Heart left ventricle (tissue), 13 donors: ENCODE measurements at regions not wholly inside any gene's neighbourhood (a gene's known extent, or its start where the extent isn't known, plus 50 kb on each side); places are given as distances from the start of the nearest gene placed in this dataset.

Experiments used
- POLR2A ChIP-seq, 2 donors: fragments of 450-650 bp; IDR thresholded peaks; one replicate each; pipeline ENCODE4 v1.6.1; 2017; ENCODE audit warnings: antibody characterized with exemption in 2 of 2, mild to moderate bottlenecking in 2 of 2, moderate library complexity in 2 of 2
- TF ChIP-seq, protein P1 (sequence below), 12 donors: fragments of 200-600 bp; sonication (generic) in 4 of 12; IDR thresholded peaks; one replicate each; pipeline versions ENCODE4 v1.5.0 to v1.8.0; 2018 to 2022; ENCODE audit warnings: antibody characterized with exemption in 12 of 12, mild to moderate bottlenecking in 5 of 12
- donor health status: ischemic (EF 13 %, LVEDD 7.1; RV severe dilation, severe dysfunction).
- donor health status: DM: no; HTN: yes; CAD: no.
- donor health status: DM: no; HTN: no; CAD: no.
- donor health status: ischemic (EF 25% LVEDD 6.9; RV normal size, moderate dysfunction).
- donor health status: ischemic (EF 25% LVEDD 5.7; RV mildly dilated, moderate dysfunction).
- donor health status: ischemic (EF 35%, LVEDD 5.7; RV mildly dilated, moderate dysfunction).
- donor health status: nonischemic (EF 11% LVEDD 7.7; RV severe dilation, severe dysfunction).
- donor health status: DM: yes; HTN: yes; CAD: no.
- donor health status: PGD.
- donor health status: ischemic (EF 29% LVEDD 5.4; RV normal size, mild dysfunction).
- donor health status: nonischemic (EF 23%, LVEDD 6.1; RV moderate dilation, normal function).

GRCh38 chr20:60363698-60364097 lies 405.5 kb downstream of the CDH26 start:
- TF ChIP-seq, protein P1, sequence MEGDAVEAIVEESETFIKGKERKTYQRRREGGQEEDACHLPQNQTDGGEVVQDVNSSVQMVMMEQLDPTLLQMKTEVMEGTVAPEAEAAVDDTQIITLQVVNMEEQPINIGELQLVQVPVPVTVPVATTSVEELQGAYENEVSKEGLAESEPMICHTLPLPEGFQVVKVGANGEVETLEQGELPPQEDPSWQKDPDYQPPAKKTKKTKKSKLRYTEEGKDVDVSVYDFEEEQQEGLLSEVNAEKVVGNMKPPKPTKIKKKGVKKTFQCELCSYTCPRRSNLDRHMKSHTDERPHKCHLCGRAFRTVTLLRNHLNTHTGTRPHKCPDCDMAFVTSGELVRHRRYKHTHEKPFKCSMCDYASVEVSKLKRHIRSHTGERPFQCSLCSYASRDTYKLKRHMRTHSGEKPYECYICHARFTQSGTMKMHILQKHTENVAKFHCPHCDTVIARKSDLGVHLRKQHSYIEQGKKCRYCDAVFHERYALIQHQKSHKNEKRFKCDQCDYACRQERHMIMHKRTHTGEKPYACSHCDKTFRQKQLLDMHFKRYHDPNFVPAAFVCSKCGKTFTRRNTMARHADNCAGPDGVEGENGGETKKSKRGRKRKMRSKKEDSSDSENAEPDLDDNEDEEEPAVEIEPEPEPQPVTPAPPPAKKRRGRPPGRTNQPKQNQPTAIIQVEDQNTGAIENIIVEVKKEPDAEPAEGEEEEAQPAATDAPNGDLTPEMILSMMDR (IDR thresholded peaks at IDR 0.05) = no peak
- no peak for TF ChIP-seq POLR2A (IDR thresholded peaks at IDR 0.05)
